CD8-positive, alpha-beta memory T cell (primary cell): ENCODE measurements at regions not wholly inside any gene's neighbourhood (a gene's known extent, or its start where the extent isn't known, plus 50 kb on each side); places are given as distances from the start of the nearest gene placed in this dataset.
"Not testable (repeated sequence)": the region's sequence is repeated elsewhere in the genome, so short reads cannot be mapped to it uniquely, and the experiment has no call there.

ENCODE experiments used
- CTCF ChIA-PET: fragments of 350-600 bp; sonication (Branson Sonifier 250); formaldehyde crosslinking; loops from one replicate; lab custom pipeline; 2021; ENCODE audit warnings: antibody characterized with exemption; lab: Charles Lee
- POLR2A ChIA-PET: fragments of 350-600 bp; sonication (Branson Sonifier 250); formaldehyde crosslinking; loops from one replicate; lab custom pipeline; 2021; ENCODE audit warnings: antibody characterized with exemption; lab: Charles Lee
- DNase-seq, 5 donors: peaks; one replicate each; pipeline versions ENCODE4 v3.0.0 to v3.0.0-alpha.2; 2020 to 2022; ENCODE audit warnings: mixed read lengths in 1 of 5
- H3K27ac ChIP-seq: one replicate; pipeline ENCODE4 v1.7.0; 2013; ENCODE audit warnings: low read depth, mild to moderate bottlenecking, low read length, moderate library complexity
- H3K27me3 ChIP-seq: 2 replicates; pipeline ENCODE4 v1.7.0; 2013; ENCODE audit warnings: low read length, mild to moderate bottlenecking; ENCODE audit not compliant: insufficient read depth, poor library complexity, severe bottlenecking
- H3K36me3 ChIP-seq: 2 replicates; pipeline ENCODE4 v1.7.0; 2013; ENCODE audit warnings: mild to moderate bottlenecking, low read length, moderate library complexity; ENCODE audit not compliant: insufficient read depth
- H3K4me1 ChIP-seq: 2 replicates; pipeline ENCODE4 v1.7.0; 2013; ENCODE audit warnings: mild to moderate bottlenecking, low read length, moderate library complexity; ENCODE audit not compliant: insufficient read depth
- H3K4me3 ChIP-seq: 2 replicates; pipeline ENCODE4 v1.7.0; 2013; ENCODE audit warnings: mild to moderate bottlenecking, low read length
- H3K9me3 ChIP-seq: 2 replicates; pipeline ENCODE4 v1.7.0; 2013; ENCODE audit warnings: mild to moderate bottlenecking, low read length
- H3K27ac Mint-ChIP-seq, 8 donors: one replicate each; pipeline ENCODE4 v1.8.0; 2020 to 2021; ENCODE audit warnings: mixed read lengths in 8 of 8, mild to moderate bottlenecking in 6 of 8, inconsistent platforms in 3 of 8, moderate library complexity in 3 of 8
- H3K27me3 Mint-ChIP-seq, 2 donors: one replicate each; pipeline ENCODE4 v1.8.0; 2020 to 2021; ENCODE audit warnings: mixed read lengths in 2 of 2, mild to moderate bottlenecking in 1 of 2, moderate library complexity in 1 of 2
- H3K36me3 Mint-ChIP-seq, 3 donors: one replicate each; pipeline ENCODE4 v1.8.0; 2020 to 2021; ENCODE audit warnings: mixed read lengths in 3 of 3, inconsistent platforms in 1 of 3, mild to moderate bottlenecking in 1 of 3
- H3K4me1 Mint-ChIP-seq, 3 donors: one replicate each; pipeline ENCODE4 v1.8.0; 2020 to 2021; ENCODE audit warnings: mixed read lengths in 3 of 3, inconsistent platforms in 1 of 3, mild to moderate bottlenecking in 1 of 3
- H3K4me3 Mint-ChIP-seq, 7 donors: one replicate each; pipeline ENCODE4 v1.8.0; 2020 to 2021; ENCODE audit warnings: mixed read lengths in 7 of 7, mild to moderate bottlenecking in 6 of 7, moderate library complexity in 4 of 7, inconsistent platforms in 2 of 7
- H3K9me3 Mint-ChIP-seq, 5 donors: one replicate each; pipeline ENCODE4 v1.8.0; 2020 to 2022; ENCODE audit warnings: mixed read lengths in 5 of 5, mild to moderate bottlenecking in 3 of 5, moderate library complexity in 2 of 5, inconsistent platforms in 1 of 5

GRCh38 chr5:87199704-87200103, 68.0 kb upstream of the RASA1 start:
- peaks cover 11% of the 10 kb centered on the region for H3K4me1 ChIP-seq
- H3K27ac ChIP-seq, H3K9me3 Mint-ChIP-seq, H3K27me3 Mint-ChIP-seq, H3K4me3 ChIP-seq, H3K9me3 ChIP-seq, POLR2A ChIA-PET, DNase-seq, H3K36me3 ChIP-seq, H3K27ac Mint-ChIP-seq, H3K27me3 ChIP-seq, H3K4me3 Mint-ChIP-seq, CTCF ChIA-PET: not testable (repeated sequence)
- Mint-ChIP-seq H3K36me3 (peaks cover 0 to 29% (median 0%) of the 10 kb centered on the region in 3 donors), H3K4me1 (peaks cover 11 to 12% (median 11%) of the 10 kb centered on the region in 3 donors)

- H3K27me3 ChIP-seq: no peaks in the 10 kb centered on the region
- no peak overlapping the region for H3K4me3 ChIP-seq
- H3K4me1 ChIP-seq: no peaks in the 10 kb centered on the region
- Mint-ChIP-seq H3K36me3 (peaks cover 0 to 13% (median 0%) of the 10 kb centered on the region in 3 donors), H3K4me3 (no peak overlapping the region), H3K27ac (no peak overlapping the region), H3K27me3 (no peaks in the 10 kb centered on the region), H3K4me1 (peaks cover 5 to 16% (median 12%) of the 10 kb centered on the region in 3 donors), H3K9me3 (peaks cover 0 to 6% (median 4%) of the 10 kb centered on the region in 5 donors)
- H3K27ac ChIP-seq: no peak overlapping the region
- DNase-seq: no peak
- ChIA-PET POLR2A (no interaction called here), CTCF (no interaction called here)
- no peaks in the 10 kb centered on the region for H3K36me3 ChIP-seq
- H3K9me3 ChIP-seq: no peaks in the 10 kb centered on the region
These were observed 57.6 kb upstream of the RASA1 start for GRCh38 chr5:87210076-87210475.

- H3K36me3 Mint-ChIP-seq: peaks cover 0 to 13% (median 0%) of the 10 kb centered on the region in 3 donors
- no peak overlapping the region for H3K27ac ChIP-seq
- H3K4me3 Mint-ChIP-seq: no peak overlapping the region
- no peaks in the 10 kb centered on the region for H3K36me3 ChIP-seq
- no peaks in the 10 kb centered on the region for H3K4me1 ChIP-seq
- no peak overlapping the region for H3K27ac Mint-ChIP-seq
- POLR2A ChIA-PET: no interaction called here
- no peak overlapping the region for H3K4me3 ChIP-seq
- no peaks in the 10 kb centered on the region for H3K9me3 ChIP-seq
- H3K27me3 Mint-ChIP-seq: no peaks in the 10 kb centered on the region
- H3K27me3 ChIP-seq: no peaks in the 10 kb centered on the region
- peaks cover 0 to 6% (median 4%) of the 10 kb centered on the region in 5 donors for H3K9me3 Mint-ChIP-seq
- no peak for DNase-seq
- CTCF ChIA-PET: no interaction called here
- peaks cover 11 to 22% (median 19%) of the 10 kb centered on the region in 3 donors for H3K4me1 Mint-ChIP-seq
These were observed 56.9 kb upstream of the RASA1 start for GRCh38 chr5:87210743-87211142.

GRCh38 chr5:87211676-87212075, 56.0 kb upstream of the RASA1 start:
- no peaks in the 10 kb centered on the region for H3K27me3 ChIP-seq
- no peak overlapping the region for H3K27ac ChIP-seq
- Mint-ChIP-seq H3K36me3 (peaks cover 0 to 13% (median 0%) of the 10 kb centered on the region in 3 donors), H3K4me1 (peaks cover 13 to 24% (median 20%) of the 10 kb centered on the region in 3 donors), H3K4me3 (no peak overlapping the region), H3K9me3 (peaks cover 0 to 6% (median 4%) of the 10 kb centered on the region in 5 donors), H3K27me3 (no peaks in the 10 kb centered on the region), H3K27ac (no peak overlapping the region)
- ChIA-PET CTCF (no interaction called here), POLR2A (no interaction called here)
- no peaks in the 10 kb centered on the region for H3K9me3 ChIP-seq
- no peak for DNase-seq
- H3K36me3 ChIP-seq: no peaks in the 10 kb centered on the region
- no peaks in the 10 kb centered on the region for H3K4me1 ChIP-seq
- H3K4me3 ChIP-seq: no peak overlapping the region

DNA sequence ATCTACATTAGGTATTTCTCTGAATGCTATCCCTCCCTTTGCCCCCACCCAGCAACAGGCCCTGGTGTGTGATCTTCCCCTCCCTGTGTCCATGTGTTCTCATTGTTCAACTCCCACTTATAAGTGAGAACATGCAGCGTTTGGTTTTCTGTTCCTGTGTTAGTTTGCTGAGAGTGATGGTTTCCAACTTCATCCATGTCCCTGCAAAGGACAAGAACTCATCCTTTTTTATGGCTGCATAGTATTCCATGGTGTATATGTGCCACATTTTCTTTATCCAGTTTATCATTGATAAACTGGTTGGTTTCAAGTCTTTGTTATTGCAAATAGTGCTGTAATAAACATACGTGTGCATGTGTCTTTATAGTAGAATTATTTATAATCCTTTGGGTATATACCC, 55.5 kb upstream of the RASA1 start:
- POLR2A ChIA-PET, H3K27me3 Mint-ChIP-seq, CTCF ChIA-PET: not testable (repeated sequence)

DNA sequence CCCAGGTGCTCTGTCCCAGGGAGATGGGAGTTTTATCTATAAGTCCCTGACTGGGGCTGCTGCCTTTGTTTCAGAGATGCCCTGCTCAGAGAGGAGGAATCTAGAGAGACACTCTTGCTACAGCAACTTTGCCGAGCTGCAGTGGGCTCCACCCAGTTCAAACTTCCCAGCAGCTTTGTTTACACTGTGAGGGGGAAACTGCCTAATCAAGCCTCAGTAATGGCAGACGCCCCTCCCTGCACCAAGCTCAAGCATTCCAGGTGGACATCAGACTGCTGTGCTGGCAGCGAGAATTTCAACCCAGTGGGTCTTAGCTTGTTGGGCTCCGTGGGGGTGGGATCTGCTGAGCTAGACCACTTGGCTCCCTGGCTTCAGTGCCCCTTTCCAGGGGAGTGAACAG, 50.2 kb upstream of the RASA1 start:
- H3K27ac ChIP-seq, DNase-seq, H3K9me3 Mint-ChIP-seq, H3K27me3 Mint-ChIP-seq, POLR2A ChIA-PET, H3K36me3 ChIP-seq, CTCF ChIA-PET, H3K4me3 Mint-ChIP-seq, H3K4me1 ChIP-seq, H3K27me3 ChIP-seq, H3K9me3 ChIP-seq, H3K27ac Mint-ChIP-seq, H3K4me3 ChIP-seq: not testable (repeated sequence)
- Mint-ChIP-seq H3K36me3 (peaks cover 0 to 13% (median 0%) of the 10 kb centered on the region in 3 donors), H3K4me1 (peaks cover 11 to 14% (median 12%) of the 10 kb centered on the region in 3 donors)

More for the DNA sequence above, 55.5 kb upstream of the RASA1 start:
- peaks cover 13 to 24% (median 20%) of the 10 kb centered on the region in 3 donors for H3K4me1 Mint-ChIP-seq
- not testable (repeated sequence) for H3K27me3 ChIP-seq, H3K27ac ChIP-seq, H3K9me3 Mint-ChIP-seq, H3K36me3 ChIP-seq, H3K9me3 ChIP-seq, H3K27ac Mint-ChIP-seq, H3K4me1 ChIP-seq, H3K4me3 ChIP-seq, DNase-seq, H3K4me3 Mint-ChIP-seq
- peaks cover 0 to 13% (median 0%) of the 10 kb centered on the region in 3 donors for H3K36me3 Mint-ChIP-seq
